ENCODE measurements at regions not wholly inside any gene's neighbourhood (a gene's known extent, or its start where the extent isn't known, plus 50 kb on each side); places are given as distances from the start of the nearest gene placed in this dataset.

DNA sequence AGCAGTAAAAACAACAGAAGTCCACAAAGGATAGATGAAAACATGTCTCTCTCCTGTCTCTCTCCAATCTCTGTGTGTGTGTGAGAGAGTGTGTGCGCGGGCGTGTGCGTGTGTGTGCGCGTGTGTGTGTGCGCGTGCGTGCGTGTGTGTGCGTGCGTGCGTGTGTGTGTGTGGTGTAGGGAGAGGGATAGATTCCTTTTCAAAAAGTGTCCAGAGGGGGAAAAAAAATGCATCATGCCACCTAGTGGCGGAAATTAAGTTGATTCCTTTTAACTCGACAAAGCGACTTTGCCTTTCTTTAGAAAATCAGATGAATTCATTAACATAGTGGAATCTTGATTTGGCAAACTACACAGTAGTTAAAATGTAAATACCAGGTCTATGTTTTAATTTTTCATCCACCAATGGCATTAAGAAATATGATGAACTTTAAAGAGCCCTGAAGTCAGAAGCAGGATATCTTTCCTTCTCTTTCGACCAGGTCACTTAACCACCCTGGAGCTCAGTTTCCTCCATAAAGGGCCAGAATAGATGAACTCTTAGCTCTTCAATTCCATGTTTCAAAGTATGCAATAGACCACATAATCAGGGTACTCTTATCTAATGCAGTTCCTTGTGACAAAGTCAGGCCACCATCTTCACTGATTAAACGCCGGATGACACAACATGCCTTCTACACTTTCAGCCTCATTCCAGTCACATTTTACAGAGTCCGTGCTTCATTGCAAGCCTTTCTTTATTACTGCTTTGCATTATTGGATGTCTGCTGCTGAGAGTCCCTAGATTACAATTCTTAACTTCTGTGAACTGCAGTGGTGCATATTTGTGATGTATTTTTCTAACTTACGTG lies 162.8 kb downstream of the FBXO8 start:
- DNase-seq (ENCODE audit: low read depth) = peak; percentile 72

- no peak for DNase-seq (ENCODE audit: low read depth)
Observed at GRCh38 chr4:174119830-174120229, 163.6 kb downstream of the FBXO8 start.

- peak; percentile 64 for DNase-seq (ENCODE audit: low read depth)
Observed at GRCh38 chr4:174119051-174119450, 164.4 kb downstream of the FBXO8 start.

DNA sequence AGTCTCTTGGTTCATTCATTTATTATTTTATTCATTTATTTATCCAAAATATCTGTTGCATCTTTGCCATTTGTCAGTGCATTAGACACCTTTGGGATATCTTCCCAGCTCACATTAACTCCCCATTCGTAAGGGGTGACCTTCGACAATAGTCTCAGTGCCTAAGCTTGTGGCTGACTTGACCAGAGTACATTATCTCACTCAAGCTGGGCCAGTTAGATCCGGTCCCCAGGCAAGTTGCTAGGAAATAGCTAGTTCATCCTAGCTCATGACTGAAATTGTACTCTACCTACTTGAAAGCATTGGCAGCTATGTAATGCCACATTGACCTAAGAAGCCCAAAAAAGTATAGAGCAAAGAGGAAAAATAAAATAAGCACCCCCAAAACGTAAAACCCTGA lies 165.3 kb downstream of the FBXO8 start:
- no peak for DNase-seq (ENCODE audit: low read depth)

DNA sequence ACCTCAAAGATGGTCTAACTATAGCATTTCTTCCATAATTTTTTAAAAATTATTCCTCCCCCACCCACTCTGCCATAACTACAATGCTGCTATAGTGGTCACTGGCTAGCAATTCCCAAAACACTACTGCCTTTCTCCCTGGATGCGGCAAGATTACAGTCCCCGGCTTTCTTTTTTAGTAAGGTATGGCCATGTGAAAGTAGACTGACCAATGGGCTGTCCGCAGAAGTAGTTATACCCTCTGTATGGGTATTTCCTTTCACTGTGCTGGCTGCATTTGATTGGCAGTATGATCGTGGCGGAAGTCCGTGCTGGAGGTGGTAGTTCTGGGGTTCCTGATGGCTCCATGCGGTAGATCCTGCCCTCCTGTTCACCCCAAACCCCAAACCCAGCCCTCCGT lies 166.0 kb downstream of the FBXO8 start:
- no peak for DNase-seq (ENCODE audit: low read depth)

GRCh38 chr4:174116021-174116420 lies 167.4 kb downstream of the FBXO8 start:
- DNase-seq (ENCODE audit: low read depth) = no peak

DNA sequence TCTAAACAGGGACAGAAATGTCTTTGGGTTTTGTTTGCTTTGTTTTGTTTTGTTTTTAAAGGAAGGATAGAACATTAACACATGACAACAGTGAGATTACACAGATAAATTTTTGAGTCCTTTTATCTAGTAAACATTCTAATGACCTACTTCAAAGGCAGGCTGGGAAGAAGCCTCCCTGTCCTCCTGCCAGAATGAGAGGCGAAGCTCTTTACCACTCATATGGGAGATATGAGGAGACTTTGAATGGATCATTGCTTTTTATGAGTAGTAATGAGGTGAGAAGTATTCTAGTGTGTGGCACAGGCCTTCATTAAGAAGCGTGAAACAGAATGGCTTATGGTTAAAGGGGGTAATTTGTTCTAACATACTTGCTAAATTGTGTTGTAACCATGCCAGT lies 172.0 kb downstream of the FBXO8 start:
- DNase-seq (ENCODE audit: low read depth) = no peak

DNA sequence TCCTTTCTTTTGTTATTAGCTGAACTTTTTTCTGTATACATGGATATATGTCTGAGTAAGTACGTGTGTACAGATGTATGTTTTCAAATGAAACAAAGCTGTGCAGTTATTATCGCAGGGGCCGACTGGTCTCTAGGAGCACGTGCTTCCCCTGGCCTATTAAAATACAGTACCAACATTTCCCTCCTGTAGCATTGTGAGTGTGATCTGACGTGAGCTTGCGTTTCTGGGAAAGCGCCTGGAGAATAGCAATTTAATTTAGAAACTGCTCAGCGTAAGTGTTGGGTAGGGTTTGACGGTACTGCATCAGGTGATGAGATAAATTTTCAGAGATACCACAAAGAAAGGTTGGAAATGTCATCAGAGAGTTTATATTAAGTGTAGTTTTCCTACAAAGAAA lies 173.3 kb downstream of the FBXO8 start:
- no peak for DNase-seq (ENCODE audit: low read depth)

DNA sequence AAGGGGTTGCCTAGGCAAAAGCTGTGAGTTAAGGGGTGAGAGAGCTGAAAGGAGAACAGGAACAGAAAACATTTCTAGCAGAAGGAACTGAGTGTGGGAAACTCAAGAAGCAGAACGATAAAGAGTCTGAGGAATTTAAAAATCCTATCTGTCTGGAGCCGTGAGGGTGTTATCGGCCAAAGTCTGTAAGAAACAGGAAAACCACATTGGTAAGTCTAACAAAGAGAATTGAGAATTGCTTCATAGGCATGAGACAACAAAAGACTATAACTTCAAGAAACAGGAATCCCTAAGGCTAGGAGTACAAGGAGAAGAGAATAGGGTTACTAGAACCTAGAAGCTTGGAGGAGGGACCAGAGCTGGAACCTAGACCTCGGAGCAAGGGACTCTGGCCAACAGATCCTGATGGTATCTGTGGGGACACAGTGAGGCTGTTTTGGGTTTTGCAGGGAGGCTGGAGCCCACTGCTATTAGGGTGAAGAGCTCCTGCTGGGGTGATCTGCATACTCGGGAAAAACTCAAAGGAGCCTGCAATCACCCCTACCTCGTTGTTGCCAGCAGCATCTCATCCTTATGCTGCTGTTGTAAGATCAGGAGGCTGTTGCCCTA lies 175.6 kb downstream of the FBXO8 start:
- DNase-seq (ENCODE audit: low read depth) = no peak

DNA sequence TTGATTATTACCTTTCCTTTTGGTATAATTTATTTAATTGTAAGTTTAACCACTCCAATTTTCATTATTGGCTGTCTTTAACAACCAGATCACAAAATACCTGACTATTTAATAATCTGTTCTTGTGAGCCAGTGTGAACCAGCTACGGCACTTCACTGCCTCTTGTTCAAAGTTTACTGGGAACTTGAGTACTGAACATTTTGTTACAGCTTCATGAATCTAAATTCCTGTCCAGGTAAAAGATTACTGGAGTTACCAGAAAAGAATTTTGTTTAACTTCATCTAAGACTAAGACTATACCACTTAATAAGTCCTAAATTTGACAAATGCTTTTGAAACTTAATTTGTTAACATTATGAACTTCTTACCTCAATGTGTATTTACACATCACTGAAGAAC lies 178.3 kb downstream of the FBXO8 start:
- no peak for DNase-seq (ENCODE audit: low read depth)

DNA sequence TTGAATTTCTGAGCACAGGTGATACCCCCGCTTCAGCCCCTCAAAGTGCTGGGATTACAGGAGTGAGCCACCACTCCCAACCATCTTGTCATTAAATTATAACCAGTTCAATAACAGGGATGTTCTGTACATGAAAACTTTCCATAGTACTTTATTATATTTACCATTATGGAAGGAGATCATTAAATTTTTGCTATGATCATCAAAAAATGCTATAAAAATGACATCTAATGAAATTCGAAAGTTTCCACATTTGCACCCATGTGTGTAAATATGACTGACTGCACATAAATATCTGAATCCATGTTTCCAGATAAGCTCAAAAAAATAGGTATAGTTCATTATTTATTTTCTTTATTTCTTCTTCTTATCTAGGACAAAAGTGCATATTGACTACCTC lies 182.6 kb downstream of the FBXO8 start:
- DNase-seq (ENCODE audit: low read depth) = no peak

- no peak for DNase-seq (ENCODE audit: low read depth)
Observed at GRCh38 chr4:174099712-174100111, 183.8 kb downstream of the FBXO8 start.

- no peak for DNase-seq (ENCODE audit: low read depth)
Observed at GRCh38 chr4:174096999-174097398, 186.5 kb downstream of the FBXO8 start.

GRCh38 chr4:174096456-174096855 lies 187.0 kb downstream of the FBXO8 start:
- no peak for DNase-seq (ENCODE audit: low read depth)

DNA sequence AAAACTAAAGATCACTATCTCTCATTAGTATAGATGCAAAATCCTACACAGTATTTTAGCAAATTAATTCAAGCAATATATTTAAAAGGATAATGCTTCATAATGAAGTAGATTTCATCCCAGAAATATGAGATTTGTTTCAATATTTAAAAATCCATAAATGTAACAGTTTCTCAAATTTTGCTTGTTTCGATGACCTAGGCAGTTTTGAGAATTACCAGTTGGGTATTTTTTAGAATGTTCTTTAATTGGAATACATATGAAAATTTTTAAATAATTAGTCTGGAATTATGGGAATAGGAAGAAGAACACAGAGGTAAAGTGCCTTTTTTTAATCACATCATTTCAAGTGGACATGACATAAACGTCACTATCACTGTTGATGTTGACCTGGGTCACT lies 192.3 kb downstream of the FBXO8 start:
- no peak for DNase-seq (ENCODE audit: low read depth)

- DNase-seq (ENCODE audit: low read depth) = no peak
Observed at GRCh38 chr4:174089711-174090110, 193.8 kb downstream of the FBXO8 start.

GRCh38 chr4:174088795-174089194 lies 194.7 kb downstream of the FBXO8 start:
- DNase-seq (ENCODE audit: low read depth) = no peak

- no peak for DNase-seq (ENCODE audit: low read depth)
Observed at GRCh38 chr4:174086829-174087799, 196.4 kb downstream of the FBXO8 start.

- DNase-seq (ENCODE audit: low read depth) = no peak
Observed at GRCh38 chr4:174084981-174085380, 198.5 kb downstream of the FBXO8 start.

- DNase-seq (ENCODE audit: low read depth) = peak; percentile 1
Observed at GRCh38 chr4:174084542-174084941, 198.9 kb downstream of the FBXO8 start.

DNA sequence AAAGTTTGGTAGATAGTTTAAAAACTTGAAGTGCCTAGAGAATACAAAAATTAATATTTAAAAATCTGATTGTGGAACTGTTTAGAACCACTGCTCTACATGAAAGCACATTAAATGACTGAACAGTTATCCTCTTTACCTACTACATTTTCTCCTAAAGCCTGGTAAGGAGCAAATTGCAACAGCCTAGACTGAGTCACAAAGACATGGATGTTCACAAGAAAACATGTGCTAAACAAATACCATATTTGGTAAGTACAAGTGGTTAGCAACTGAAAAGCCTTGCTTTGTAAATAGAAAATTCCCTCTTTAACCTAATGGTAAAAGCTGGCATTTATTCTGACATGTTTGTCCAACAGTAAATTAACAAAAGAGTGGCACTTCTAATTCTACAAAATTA lies 203.1 kb downstream of the FBXO8 start:
- no peak for DNase-seq (ENCODE audit: low read depth)

GRCh38 chr4:174071595-174071994 lies 211.9 kb downstream of the FBXO8 start:
- no peak for DNase-seq (ENCODE audit: low read depth)
